Sigmoid colon (tissue), 4 donors: ENCODE measurements at regions not wholly inside any gene's neighbourhood (a gene's known extent, or its start where the extent isn't known, plus 50 kb on each side); places are given as distances from the start of the nearest gene placed in this dataset.

Experiments used
- POLR2A ChIP-seq, 2 donors: fragments of 450-650 bp; IDR thresholded peaks; one replicate each; pipeline ENCODE4 v1.6.1; 2016; ENCODE audit warnings: antibody characterized with exemption in 2 of 2, mild to moderate bottlenecking in 2 of 2, moderate library complexity in 2 of 2
- POLR2AphosphoS5 ChIP-seq, 4 donors: sonication (generic); formaldehyde crosslinking; IDR thresholded peaks; one replicate each; pipeline ENCODE4 v1.6.1; 2017; ENCODE audit warnings: antibody characterized with exemption in 4 of 4
- TF ChIP-seq, protein P1 (sequence below), 4 experiments: fragments of 450-650 bp in 3 of 4; fragments of 200-600 bp in 1 of 4; IDR thresholded peaks; one replicate each; pipeline ENCODE4 v1.5.1; 2016 to 2019; ENCODE audit warnings: antibody characterized with exemption in 4 of 4, mild to moderate bottlenecking in 3 of 4, moderate library complexity in 2 of 4

DNA sequence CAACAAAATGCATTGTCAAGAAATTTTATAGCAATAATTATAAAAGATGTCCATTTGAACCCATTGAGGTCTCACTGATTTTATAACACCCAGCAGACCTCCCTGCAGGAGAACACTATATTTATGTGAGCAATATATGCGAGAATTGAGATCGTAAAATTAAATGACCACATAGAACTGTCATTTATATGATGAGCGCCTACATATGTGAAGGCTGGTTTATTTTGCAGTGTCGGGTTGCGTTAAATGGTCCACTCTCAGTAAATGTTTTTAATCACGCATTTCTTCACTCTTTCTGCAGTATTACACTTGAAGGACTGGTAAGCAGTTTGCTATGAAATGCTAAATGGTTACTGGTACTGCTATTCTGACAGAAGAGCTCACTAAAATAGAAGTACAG lies 408.5 kb upstream of the AGTR1 start:
- TF ChIP-seq, protein P1, sequence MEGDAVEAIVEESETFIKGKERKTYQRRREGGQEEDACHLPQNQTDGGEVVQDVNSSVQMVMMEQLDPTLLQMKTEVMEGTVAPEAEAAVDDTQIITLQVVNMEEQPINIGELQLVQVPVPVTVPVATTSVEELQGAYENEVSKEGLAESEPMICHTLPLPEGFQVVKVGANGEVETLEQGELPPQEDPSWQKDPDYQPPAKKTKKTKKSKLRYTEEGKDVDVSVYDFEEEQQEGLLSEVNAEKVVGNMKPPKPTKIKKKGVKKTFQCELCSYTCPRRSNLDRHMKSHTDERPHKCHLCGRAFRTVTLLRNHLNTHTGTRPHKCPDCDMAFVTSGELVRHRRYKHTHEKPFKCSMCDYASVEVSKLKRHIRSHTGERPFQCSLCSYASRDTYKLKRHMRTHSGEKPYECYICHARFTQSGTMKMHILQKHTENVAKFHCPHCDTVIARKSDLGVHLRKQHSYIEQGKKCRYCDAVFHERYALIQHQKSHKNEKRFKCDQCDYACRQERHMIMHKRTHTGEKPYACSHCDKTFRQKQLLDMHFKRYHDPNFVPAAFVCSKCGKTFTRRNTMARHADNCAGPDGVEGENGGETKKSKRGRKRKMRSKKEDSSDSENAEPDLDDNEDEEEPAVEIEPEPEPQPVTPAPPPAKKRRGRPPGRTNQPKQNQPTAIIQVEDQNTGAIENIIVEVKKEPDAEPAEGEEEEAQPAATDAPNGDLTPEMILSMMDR (IDR thresholded peaks at IDR 0.05) = no peak
- TF ChIP-seq POLR2AphosphoS5 (IDR thresholded peaks at IDR 0.05) (no peak), POLR2A (IDR thresholded peaks at IDR 0.05) (no peak)
